HG02763 (cell line): ENCODE measurements at regions not wholly inside any gene's neighbourhood (a gene's known extent, or its start where the extent isn't known, plus 50 kb on each side); places are given as distances from the start of the nearest gene placed in this dataset.
A peak's percentile ranks its signal among the peaks of the same experiment; 100 is the strongest.
"Not testable (repeated sequence)": the region's sequence is repeated elsewhere in the genome, so short reads cannot be mapped to it uniquely, and the experiment has no call there.

ENCODE experiments used
- ATAC-seq: cut with Tn5 transposase; IDR thresholded peaks from one replicate; pipeline ENCODE4 v1.9.1; 2021; ENCODE audit warnings: mild to moderate bottlenecking, moderate library complexity; ENCODE audit not compliant: unreplicated experiment

- no peak for ATAC-seq
These were observed 630.3 kb upstream of the MAN1A1 start for GRCh38 chr6:119979862-119980261.

DNA sequence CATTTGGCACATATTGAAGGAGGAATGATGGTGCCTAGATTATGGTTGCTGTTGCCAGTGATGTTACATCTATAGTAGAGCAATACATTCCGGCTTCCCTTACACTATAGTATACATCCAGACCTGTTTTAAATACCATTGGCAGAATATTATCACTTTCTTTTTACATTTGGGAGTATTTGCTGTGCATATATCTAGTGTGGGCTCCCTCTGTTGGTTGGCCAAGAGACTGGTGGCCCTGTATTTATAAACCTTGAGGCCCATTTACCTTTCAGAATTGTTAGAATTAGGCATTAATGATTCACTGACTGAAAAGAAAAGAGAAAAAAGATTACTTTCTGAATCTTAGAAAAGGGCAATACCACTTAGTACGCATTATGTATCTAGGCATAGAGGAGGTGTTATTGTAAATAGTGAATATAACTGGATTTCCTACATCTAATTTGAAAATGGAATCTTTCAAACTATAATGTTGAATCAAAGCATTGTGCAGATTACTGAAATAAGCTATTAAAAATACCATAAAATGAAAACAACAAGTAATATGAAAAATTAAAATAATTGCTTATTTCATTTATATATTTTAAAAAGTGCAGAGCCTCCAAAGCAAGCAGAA, 628.8 kb upstream of the MAN1A1 start:
- peak; percentile 57 for ATAC-seq

- no peak for ATAC-seq
These were observed 625.0 kb upstream of the MAN1A1 start for GRCh38 chr6:119974430-119975159.

- no peak for ATAC-seq
These were observed 616.9 kb upstream of the MAN1A1 start for GRCh38 chr6:119966484-119966883.

- ATAC-seq = no peak
These were observed 616.3 kb upstream of the MAN1A1 start for GRCh38 chr6:119965900-119966299.

- ATAC-seq = no peak
These were observed 615.4 kb upstream of the MAN1A1 start for GRCh38 chr6:119965008-119965407.

GRCh38 chr6:119962505-119962904, 612.9 kb upstream of the MAN1A1 start:
- ATAC-seq = no peak

GRCh38 chr6:119961450-119961849, 611.9 kb upstream of the MAN1A1 start:
- ATAC-seq = no peak

- ATAC-seq = no peak
These were observed 610.9 kb upstream of the MAN1A1 start for GRCh38 chr6:119960456-119960855.

DNA sequence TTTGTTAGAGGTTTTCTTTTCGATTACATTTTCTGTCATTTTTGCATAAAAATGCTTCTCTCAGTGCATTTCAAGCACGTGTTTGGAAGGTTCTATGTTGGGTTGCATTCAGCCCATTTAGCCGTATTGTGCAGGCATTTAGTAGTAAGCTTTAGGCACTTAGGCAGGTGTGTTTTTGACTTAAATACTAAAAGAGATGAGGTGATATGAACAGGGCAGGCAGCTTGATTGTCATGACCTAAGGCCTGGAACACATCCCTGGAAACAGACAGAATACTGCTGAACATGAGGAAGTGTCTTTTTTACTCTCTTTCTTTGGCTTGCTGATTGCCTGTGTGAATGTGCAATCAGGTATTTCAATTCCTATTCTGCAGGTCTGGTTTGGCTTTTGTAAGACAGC, 610.5 kb upstream of the MAN1A1 start:
- ATAC-seq = no peak

GRCh38 chr6:119957195-119957594, 607.6 kb upstream of the MAN1A1 start:
- no peak for ATAC-seq

GRCh38 chr6:119952696-119953095, 603.1 kb upstream of the MAN1A1 start:
- no peak for ATAC-seq

DNA sequence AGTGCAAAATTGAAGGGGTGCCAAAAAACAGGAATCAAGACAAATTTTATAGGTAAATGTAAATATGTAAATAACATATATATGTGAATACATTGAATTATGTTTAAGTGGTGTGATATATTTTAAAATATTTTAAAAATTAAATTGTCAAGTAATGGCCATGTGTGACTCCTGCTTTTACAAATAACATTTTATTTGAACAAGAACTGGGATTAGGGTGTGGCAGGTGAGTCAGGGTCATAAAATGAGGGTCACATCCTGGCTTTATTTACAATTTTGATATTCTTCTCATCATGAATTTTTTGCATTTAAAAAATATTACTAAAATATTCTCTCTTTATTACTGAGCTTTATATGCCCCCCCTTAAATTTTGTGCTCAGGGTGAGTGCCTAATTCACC, 601.1 kb upstream of the MAN1A1 start:
- no peak for ATAC-seq

DNA sequence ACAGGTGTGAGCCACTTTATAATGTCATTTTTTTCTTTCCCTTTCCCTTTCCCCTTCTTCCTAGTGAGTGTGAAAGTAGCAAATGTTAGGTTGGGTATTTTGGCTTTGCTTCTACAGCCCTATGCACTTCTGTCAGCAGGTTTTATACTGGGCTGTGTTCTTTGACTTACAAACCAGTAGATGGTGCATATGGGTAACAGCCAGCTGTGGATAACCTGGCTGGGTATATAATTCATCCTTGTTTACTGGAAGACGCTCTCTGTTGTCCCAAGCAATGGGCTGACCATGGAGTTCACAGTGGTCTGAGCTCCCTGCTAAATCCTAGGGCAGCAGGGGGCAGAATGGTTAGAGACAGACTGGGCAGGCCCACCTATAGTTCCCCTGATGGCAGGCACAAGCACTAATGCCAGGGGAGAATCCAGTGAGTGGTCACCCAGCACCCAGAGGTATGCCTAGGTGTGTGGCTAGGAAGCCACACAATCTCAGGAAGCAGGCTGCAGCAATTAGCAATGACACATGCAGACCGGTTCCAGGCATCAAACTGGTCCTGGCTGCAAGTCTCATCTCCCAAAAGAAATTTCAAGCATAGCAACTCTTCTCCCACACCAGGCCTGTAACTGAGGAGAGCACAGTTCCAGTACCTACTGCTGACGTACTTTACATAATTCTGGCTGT, 592.7 kb upstream of the MAN1A1 start:
- ATAC-seq = no peak

DNA sequence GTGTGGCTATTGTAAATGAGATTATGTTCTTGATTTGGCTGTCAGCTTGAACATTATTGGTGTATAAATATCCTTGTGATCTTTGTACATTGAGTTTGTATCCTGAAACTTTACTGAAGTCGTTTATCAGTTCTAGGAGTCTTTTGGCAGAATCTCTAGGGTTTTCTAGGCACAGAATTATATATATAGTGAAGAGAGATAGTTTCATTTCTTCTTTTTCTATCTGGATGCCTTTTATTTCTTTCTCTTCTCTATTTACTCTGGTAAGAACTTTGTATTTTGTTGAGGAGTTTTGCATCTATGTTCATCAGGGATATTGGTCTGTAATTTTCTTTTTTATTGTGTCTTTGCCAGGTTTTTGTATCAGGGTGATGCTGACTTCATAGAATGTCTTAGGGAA, 589.2 kb upstream of the MAN1A1 start:
- no peak for ATAC-seq

DNA sequence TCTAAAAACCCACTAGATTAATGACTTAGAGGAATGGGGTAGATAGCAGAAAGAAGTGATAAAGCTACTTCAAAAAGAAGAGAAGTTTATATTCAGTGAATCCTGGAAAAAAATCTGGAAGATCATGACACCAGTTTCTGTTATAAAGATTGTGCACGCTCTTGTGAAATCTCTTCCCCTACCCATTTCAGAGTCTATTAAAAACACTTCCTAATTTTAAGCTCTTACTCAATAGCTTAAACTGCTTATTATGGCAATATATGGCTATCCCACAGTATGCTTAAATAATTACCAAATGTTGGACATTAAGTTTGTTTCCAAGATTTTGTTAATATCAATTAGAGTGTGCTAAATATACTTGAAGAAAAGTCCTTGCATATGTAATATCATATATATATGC, 585.3 kb upstream of the MAN1A1 start:
- ATAC-seq = no peak

DNA sequence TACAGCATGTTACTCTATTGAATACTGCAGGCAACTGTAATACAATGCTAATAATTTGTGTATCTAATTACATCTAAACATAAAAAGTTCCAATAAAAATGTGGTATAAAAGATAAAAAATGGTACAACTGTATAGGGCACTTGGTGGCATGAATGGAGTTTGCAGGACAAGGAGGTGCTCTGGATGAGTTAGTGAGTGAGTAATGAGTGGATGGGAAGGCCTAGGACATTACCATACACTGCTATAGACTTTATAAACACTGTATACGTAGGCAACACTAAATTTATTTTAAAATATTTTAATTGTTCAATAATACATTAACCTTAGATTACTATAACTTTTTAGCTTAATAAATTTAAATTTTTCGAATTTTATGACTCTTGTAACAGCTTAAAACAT, 579.6 kb upstream of the MAN1A1 start:
- no peak for ATAC-seq

- not testable (repeated sequence) for ATAC-seq
These were observed 575.3 kb upstream of the MAN1A1 start for GRCh38 chr6:119924888-119925287.

DNA sequence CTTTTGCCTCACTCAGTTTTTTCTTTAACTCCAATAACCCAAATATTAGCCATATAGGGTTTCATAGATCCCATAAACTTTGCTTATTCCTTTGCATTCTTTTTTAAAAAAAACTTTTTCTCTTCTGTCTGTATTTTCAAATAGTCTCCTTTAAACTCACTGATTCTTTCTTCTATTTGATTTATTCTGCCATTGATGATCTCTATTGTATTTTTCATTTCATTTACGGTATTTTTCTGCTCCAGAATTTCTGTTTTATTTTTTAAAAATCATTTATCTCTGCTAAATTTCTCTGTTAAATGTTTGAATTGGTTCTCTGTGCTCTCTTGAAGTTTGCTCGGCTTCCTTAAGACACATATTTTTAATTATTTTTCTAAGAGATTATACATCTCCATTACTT, 573.3 kb upstream of the MAN1A1 start:
- no peak for ATAC-seq

DNA sequence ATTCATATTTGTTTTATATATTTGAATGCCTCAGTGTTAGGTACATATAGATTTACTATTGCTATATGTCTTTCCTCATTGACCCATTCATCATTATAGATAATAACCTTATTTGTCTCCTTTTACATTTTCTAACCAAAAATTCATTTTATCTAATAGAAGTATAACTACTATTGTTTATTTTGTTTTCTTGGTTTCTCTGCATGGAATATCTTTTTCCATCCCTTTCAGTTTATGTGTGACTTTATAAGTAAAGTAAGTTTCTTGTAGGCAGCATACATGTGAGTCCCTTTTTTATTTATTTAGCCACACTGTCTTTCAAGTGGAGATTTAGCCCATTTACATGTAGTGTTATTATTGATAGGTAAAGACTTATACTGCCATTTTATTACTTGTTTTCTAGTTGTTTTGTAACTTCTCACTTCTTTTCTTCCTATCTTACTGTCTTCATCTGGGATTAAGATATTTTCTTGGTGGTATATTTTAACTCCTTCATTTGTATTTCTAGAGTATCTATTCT, 572.0 kb upstream of the MAN1A1 start:
- ATAC-seq = no peak

DNA sequence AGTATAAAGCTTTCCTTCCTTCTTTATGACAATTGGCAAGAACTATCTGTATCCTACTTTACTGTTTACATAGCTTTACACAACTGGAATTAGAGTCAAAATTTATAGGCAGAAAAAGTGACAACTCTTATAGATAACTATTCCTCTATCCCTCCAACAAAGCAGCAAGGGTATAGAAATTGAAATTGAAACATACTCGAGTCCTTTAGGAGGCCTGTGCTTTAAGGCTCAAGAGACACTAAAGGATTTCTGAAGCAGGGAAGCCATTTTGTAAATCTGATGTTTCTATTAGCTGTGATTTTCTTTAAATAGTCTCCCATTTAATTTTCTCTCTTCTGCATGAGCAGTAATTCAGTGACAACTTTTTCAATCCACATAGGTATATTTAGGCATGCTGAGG, 567.6 kb upstream of the MAN1A1 start:
- ATAC-seq = no peak

DNA sequence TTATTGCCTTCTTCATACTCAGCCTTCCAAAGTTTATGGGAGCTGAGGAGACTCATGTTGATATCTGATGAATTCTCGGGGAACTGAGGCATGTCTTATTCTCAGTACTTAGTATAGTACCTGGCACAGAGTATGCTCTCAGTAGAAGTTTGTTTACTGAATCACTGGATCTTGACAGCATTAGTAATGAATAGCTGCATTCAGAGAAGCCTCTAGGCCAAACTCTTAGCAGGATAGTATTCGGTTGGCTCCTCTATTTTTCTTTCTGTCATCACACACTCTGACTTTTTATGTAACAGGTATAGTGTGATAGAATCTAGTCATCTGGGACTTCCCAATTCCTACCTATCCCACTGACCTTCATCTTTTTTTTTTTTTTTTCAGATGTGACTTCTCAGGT, 566.4 kb upstream of the MAN1A1 start:
- ATAC-seq = no peak
